ENCODE measurements at regions not wholly inside any gene's neighbourhood (a gene's known extent, or its start where the extent isn't known, plus 50 kb on each side); places are given as distances from the start of the nearest gene placed in this dataset.

DNA sequence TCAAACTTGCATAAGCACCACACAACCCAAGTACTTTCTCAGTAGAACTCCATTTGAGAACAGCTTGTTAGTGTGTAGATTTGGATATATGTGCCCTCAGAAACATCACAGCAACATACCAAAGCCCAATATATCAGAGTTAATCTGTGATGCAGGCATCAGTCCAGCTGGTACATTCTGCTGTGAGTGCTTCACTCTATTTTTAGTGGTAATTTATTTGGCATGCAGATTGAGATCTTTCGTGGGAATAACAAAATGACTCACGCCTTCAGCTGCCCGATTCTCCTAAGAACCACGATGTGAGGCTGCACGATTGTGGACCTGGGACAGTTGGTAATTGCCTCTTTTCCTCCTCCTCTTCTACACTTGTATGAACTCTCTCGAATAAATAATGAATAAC lies 730.7 kb downstream of the SQOR start:
- TF ChIP-seq, protein P1, sequence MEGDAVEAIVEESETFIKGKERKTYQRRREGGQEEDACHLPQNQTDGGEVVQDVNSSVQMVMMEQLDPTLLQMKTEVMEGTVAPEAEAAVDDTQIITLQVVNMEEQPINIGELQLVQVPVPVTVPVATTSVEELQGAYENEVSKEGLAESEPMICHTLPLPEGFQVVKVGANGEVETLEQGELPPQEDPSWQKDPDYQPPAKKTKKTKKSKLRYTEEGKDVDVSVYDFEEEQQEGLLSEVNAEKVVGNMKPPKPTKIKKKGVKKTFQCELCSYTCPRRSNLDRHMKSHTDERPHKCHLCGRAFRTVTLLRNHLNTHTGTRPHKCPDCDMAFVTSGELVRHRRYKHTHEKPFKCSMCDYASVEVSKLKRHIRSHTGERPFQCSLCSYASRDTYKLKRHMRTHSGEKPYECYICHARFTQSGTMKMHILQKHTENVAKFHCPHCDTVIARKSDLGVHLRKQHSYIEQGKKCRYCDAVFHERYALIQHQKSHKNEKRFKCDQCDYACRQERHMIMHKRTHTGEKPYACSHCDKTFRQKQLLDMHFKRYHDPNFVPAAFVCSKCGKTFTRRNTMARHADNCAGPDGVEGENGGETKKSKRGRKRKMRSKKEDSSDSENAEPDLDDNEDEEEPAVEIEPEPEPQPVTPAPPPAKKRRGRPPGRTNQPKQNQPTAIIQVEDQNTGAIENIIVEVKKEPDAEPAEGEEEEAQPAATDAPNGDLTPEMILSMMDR (conservative IDR thresholded peaks at IDR 0.05; ENCODE audit: low read depth, low read length), result no peak
- no peak for TF ChIP-seq EZH2 (IDR thresholded peaks at IDR 0.05; ENCODE audit: borderline replicate concordance, low read depth, low read length, poor library complexity, severe bottlenecking)
